ENCODE measurements at regions not wholly inside any gene's neighbourhood (a gene's known extent, or its start where the extent isn't known, plus 50 kb on each side); places are given as distances from the start of the nearest gene placed in this dataset.

- Mint-ChIP-seq H3K27me3 (no peaks in the 10 kb centered on the region), H3K4me3 (no peak overlapping the region), H3K36me3 (peaks cover 5 to 9% of the 10 kb centered on the region in 2 donors), H3K4me1 (no peaks in the 10 kb centered on the region), H3K9me3 (peaks cover 22 to 37% of the 10 kb centered on the region in 2 donors), H3K27ac (no peak overlapping the region)
- ATAC-seq (replicated peaks) (no peak), DNase-seq (peak; percentile 0)
Observed at GRCh38 chr12:34399631-34400410, 377.5 kb downstream of the ALG10 start.

GRCh38 chr12:34400411-34400881 is 378.1 kb downstream of the ALG10 start:
- H3K36me3 Mint-ChIP-seq = peaks cover 5 to 9% of the 10 kb centered on the region in 2 donors
- H3K27ac Mint-ChIP-seq = no peak overlapping the region
- H3K4me1 Mint-ChIP-seq = no peaks in the 10 kb centered on the region
- H3K27me3 Mint-ChIP-seq = no peaks in the 10 kb centered on the region
- H3K9me3 Mint-ChIP-seq = peaks cover 26 to 42% of the 10 kb centered on the region in 2 donors
- DNase-seq (no peak), ATAC-seq (replicated peaks) (no peak)
- no peak overlapping the region for H3K4me3 Mint-ChIP-seq

- DNase-seq (peak; percentile 0), ATAC-seq (replicated peaks) (no peak)
- H3K27ac Mint-ChIP-seq = no peak overlapping the region
- no peak overlapping the region for H3K4me3 Mint-ChIP-seq
- H3K9me3 Mint-ChIP-seq = peaks cover 30 to 44% of the 10 kb centered on the region in 2 donors
- H3K36me3 Mint-ChIP-seq = peaks cover 5 to 9% of the 10 kb centered on the region in 2 donors
- no peaks in the 10 kb centered on the region for H3K4me1 Mint-ChIP-seq
- H3K27me3 Mint-ChIP-seq = no peaks in the 10 kb centered on the region
Observed at GRCh38 chr12:34400986-34401658, 378.8 kb downstream of the ALG10 start.

GRCh38 chr12:34401659-34402227 is 379.4 kb downstream of the ALG10 start:
- Mint-ChIP-seq H3K27me3 (no peaks in the 10 kb centered on the region), H3K4me3 (no peak overlapping the region), H3K4me1 (no peaks in the 10 kb centered on the region), H3K36me3 (peaks cover 5 to 12% of the 10 kb centered on the region in 2 donors), H3K9me3 (peaks cover 36 to 49% of the 10 kb centered on the region in 2 donors), H3K27ac (no peak overlapping the region)
- DNase-seq (no peak), ATAC-seq (replicated peaks) (no peak)

GRCh38 chr12:34402228-34402898 is 380.1 kb downstream of the ALG10 start:
- no peaks in the 10 kb centered on the region for H3K27me3 Mint-ChIP-seq
- H3K27ac Mint-ChIP-seq = no peak overlapping the region
- peak; percentile 0 for DNase-seq
- peaks cover 40 to 53% of the 10 kb centered on the region in 2 donors for H3K9me3 Mint-ChIP-seq
- no peaks in the 10 kb centered on the region for H3K4me1 Mint-ChIP-seq
- H3K4me3 Mint-ChIP-seq = no peak overlapping the region
- peaks cover 8 to 12% of the 10 kb centered on the region in 2 donors for H3K36me3 Mint-ChIP-seq
- ATAC-seq (replicated peaks) = no peak

GRCh38 chr12:34402899-34403705 is 380.8 kb downstream of the ALG10 start:
- Mint-ChIP-seq H3K4me1 (no peaks in the 10 kb centered on the region), H3K27me3 (no peaks in the 10 kb centered on the region), H3K36me3 (peaks cover 8 to 12% of the 10 kb centered on the region in 2 donors), H3K9me3 (peaks cover 40 to 56% of the 10 kb centered on the region in 2 donors), H3K27ac (no peak overlapping the region), H3K4me3 (no peak overlapping the region)
- ATAC-seq (replicated peaks) = no peak
- DNase-seq = peak; percentile 0

GRCh38 chr12:34403706-34404376 is 381.5 kb downstream of the ALG10 start:
- H3K9me3 Mint-ChIP-seq = peaks cover 45 to 58% of the 10 kb centered on the region in 2 donors
- no peaks in the 10 kb centered on the region for H3K27me3 Mint-ChIP-seq
- H3K4me3 Mint-ChIP-seq = no peak overlapping the region
- H3K36me3 Mint-ChIP-seq = peaks cover 8 to 14% of the 10 kb centered on the region in 2 donors
- H3K4me1 Mint-ChIP-seq = no peaks in the 10 kb centered on the region
- no peak for DNase-seq
- ATAC-seq (replicated peaks) = no peak
- H3K27ac Mint-ChIP-seq = no peak overlapping the region

- Mint-ChIP-seq H3K27me3 (no peaks in the 10 kb centered on the region), H3K4me1 (no peaks in the 10 kb centered on the region), H3K9me3 (peaks cover 45 to 56% of the 10 kb centered on the region in 2 donors), H3K36me3 (peaks cover 8 to 16% of the 10 kb centered on the region in 2 donors), H3K27ac (no peak overlapping the region), H3K4me3 (no peak overlapping the region)
- no peak for ATAC-seq (replicated peaks)
- peak; percentile 0 for DNase-seq
Observed at GRCh38 chr12:34404377-34405285, 382.3 kb downstream of the ALG10 start.

- peak; percentile 0 for DNase-seq
- H3K27me3 Mint-ChIP-seq = no peaks in the 10 kb centered on the region
- H3K27ac Mint-ChIP-seq = peak overlapping the region; percentile 51
- peaks cover 5 to 14% of the 10 kb centered on the region in 2 donors for H3K36me3 Mint-ChIP-seq
- no peak for ATAC-seq (replicated peaks)
- no peak overlapping the region for H3K4me3 Mint-ChIP-seq
- no peaks in the 10 kb centered on the region for H3K4me1 Mint-ChIP-seq
- peaks cover 47 to 57% of the 10 kb centered on the region in 2 donors for H3K9me3 Mint-ChIP-seq
Observed at GRCh38 chr12:34405286-34406227, 383.3 kb downstream of the ALG10 start.

- H3K36me3 Mint-ChIP-seq = peaks cover 7 to 12% of the 10 kb centered on the region in 2 donors
- no peaks in the 10 kb centered on the region for H3K4me1 Mint-ChIP-seq
- DNase-seq (no peak), ATAC-seq (replicated peaks) (no peak)
- H3K27me3 Mint-ChIP-seq = no peaks in the 10 kb centered on the region
- H3K9me3 Mint-ChIP-seq = peaks cover 44 to 57% of the 10 kb centered on the region in 2 donors
- no peak overlapping the region for H3K27ac Mint-ChIP-seq
- no peak overlapping the region for H3K4me3 Mint-ChIP-seq
Observed at GRCh38 chr12:34406228-34406995, 384.1 kb downstream of the ALG10 start.

- Mint-ChIP-seq H3K4me1 (no peaks in the 10 kb centered on the region), H3K36me3 (peaks cover 7 to 12% of the 10 kb centered on the region in 2 donors), H3K27ac (no peak overlapping the region), H3K9me3 (peaks cover 44 to 58% of the 10 kb centered on the region in 2 donors), H3K4me3 (no peak overlapping the region), H3K27me3 (no peaks in the 10 kb centered on the region)
- ATAC-seq (replicated peaks) (no peak), DNase-seq (no peak)
Observed at GRCh38 chr12:34406996-34407300, 384.7 kb downstream of the ALG10 start.
